Neuronal stem cell (in vitro differentiated cells): ENCODE measurements at regions not wholly inside any gene's neighbourhood (a gene's known extent, or its start where the extent isn't known, plus 50 kb on each side); places are given as distances from the start of the nearest gene placed in this dataset.
"Not testable (repeated sequence)": the region's sequence is repeated elsewhere in the genome, so short reads cannot be mapped to it uniquely, and the experiment has no call there.

ENCODE experiments used
- DNase-seq: peaks from one replicate; pipeline ENCODE4 v3.0.0-alpha.2; 2013; ENCODE audit warnings: low spot score
- H2AFZ ChIP-seq: one replicate; pipeline ENCODE4 v1.6.1; 2013; ENCODE audit warnings: mild to moderate bottlenecking, low read length, inconsistent platforms
- H2AK5ac ChIP-seq: 2 replicates; pipeline ENCODE4 v1.6.1; 2013; ENCODE audit warnings: low read depth, mild to moderate bottlenecking, inconsistent platforms, low read length, moderate library complexity, mixed read lengths
- H2BK120ac ChIP-seq: 2 replicates; pipeline ENCODE4 v1.6.1; 2013; ENCODE audit warnings: low read depth, mild to moderate bottlenecking, inconsistent platforms, low read length, moderate library complexity, mixed read lengths
- H2BK12ac ChIP-seq: one replicate; pipeline ENCODE4 v1.6.1; 2013; ENCODE audit warnings: low read length, inconsistent platforms
- H2BK15ac ChIP-seq: 2 replicates; pipeline ENCODE4 v1.6.1; 2013; ENCODE audit warnings: mild to moderate bottlenecking, low read length, inconsistent platforms, mixed read lengths
- H2BK5ac ChIP-seq: one replicate; pipeline ENCODE4 v1.6.1; 2013; ENCODE audit warnings: inconsistent platforms, mild to moderate bottlenecking, low read length, moderate library complexity
- H3K14ac ChIP-seq: one replicate; pipeline ENCODE4 v1.6.1; 2013; ENCODE audit warnings: low read length, inconsistent platforms
- H3K18ac ChIP-seq: 2 replicates; pipeline ENCODE4 v1.6.1; 2013; ENCODE audit warnings: low read length, inconsistent platforms
- H3K23ac ChIP-seq: 2 replicates; pipeline ENCODE4 v1.6.1; 2013; ENCODE audit warnings: low read depth, mild to moderate bottlenecking, mixed read lengths, low read length, inconsistent platforms; ENCODE audit not compliant: poor library complexity
- H3K27ac ChIP-seq: replicated peaks from 3 replicates; pipeline ENCODE4 v1.5.1; 2013; ENCODE audit warnings: low read length, inconsistent platforms
- H3K27me3 ChIP-seq, 3 experiments: 2 replicates each; pipeline ENCODE4 v1.6.1; 2013; ENCODE audit warnings: low read length in 3 of 3, mild to moderate bottlenecking in 2 of 3, inconsistent platforms in 1 of 3, low read depth in 1 of 3, mixed read lengths in 1 of 3, moderate library complexity in 1 of 3; ENCODE audit not compliant: control insufficient read depth in 3 of 3, insufficient read depth in 3 of 3
- H3K36me3 ChIP-seq, 2 donors: replicated peaks in 1 of 2; 2 replicates each; pipeline ENCODE4 v1.6.1; 2013; ENCODE audit warnings: low read length in 2 of 2; ENCODE audit not compliant: control insufficient read depth in 2 of 2, insufficient read depth in 2 of 2
- H3K4ac ChIP-seq: 2 replicates; pipeline ENCODE4 v1.6.1; 2013; ENCODE audit warnings: inconsistent platforms, mild to moderate bottlenecking, low read length, moderate library complexity
- H3K4me1 ChIP-seq, 2 donors: 1 replicate in 1 of 2; 2 replicates in 1 of 2; pipeline ENCODE4 v1.6.1; 2013; ENCODE audit warnings: low read length in 2 of 2, low read depth in 1 of 2; ENCODE audit not compliant: control insufficient read depth in 2 of 2, insufficient read depth in 1 of 2
- H3K4me2 ChIP-seq: one replicate; pipeline ENCODE4 v1.6.1; 2013; ENCODE audit warnings: mild to moderate bottlenecking, low read length, inconsistent platforms; ENCODE audit not compliant: insufficient read depth, poor library complexity, severe bottlenecking
- H3K4me3 ChIP-seq, 2 donors: 2 replicates each; pipeline ENCODE4 v1.5.1; 2013; ENCODE audit warnings: low read length in 2 of 2, mild to moderate bottlenecking in 2 of 2, inconsistent platforms in 1 of 2, moderate library complexity in 1 of 2
- H3K79me1 ChIP-seq: one replicate; pipeline ENCODE4 v1.6.1; 2013; ENCODE audit warnings: low read depth, mild to moderate bottlenecking, inconsistent platforms, low read length, moderate library complexity
- H3K9ac ChIP-seq: one replicate; pipeline ENCODE4 v1.6.1; 2013; ENCODE audit warnings: mild to moderate bottlenecking, low read depth, low read length, inconsistent platforms; ENCODE audit not compliant: poor library complexity
- H3K9me3 ChIP-seq, 2 donors: replicated peaks in 1 of 2; 2 replicates each; pipeline versions ENCODE3 to v1.6.1; 2013; ENCODE audit warnings: low read length in 2 of 2, mild to moderate bottlenecking in 2 of 2, inconsistent platforms in 1 of 2, low read depth in 1 of 2, mixed read lengths in 1 of 2, moderate library complexity in 1 of 2; ENCODE audit not compliant: control insufficient read depth in 2 of 2, insufficient read depth in 1 of 2
- H4K8ac ChIP-seq: one replicate; pipeline ENCODE4 v1.6.1; 2013; ENCODE audit warnings: low read depth, mild to moderate bottlenecking, inconsistent platforms, low read length, moderate library complexity
- H4K91ac ChIP-seq: one replicate; pipeline ENCODE4 v1.6.1; 2013; ENCODE audit warnings: low read length, low read depth, mild to moderate bottlenecking, inconsistent platforms; ENCODE audit not compliant: poor library complexity
- WGBS, 2 donors: extraction: QIAGEN DNeasy Blood & Tissue Kit; methylation state at CpG; one replicate each; pipeline ENCODE4 v1.1.7; 2013; ENCODE audit warnings: missing lambda C conversion rate in 2 of 2, mixed read lengths in 1 of 2; ENCODE audit not compliant: insufficient read length in 2 of 2, insufficient replicate concordance in 1 of 2; ENCODE audit errors: extremely low coverage in 2 of 2; 5-methylcytosine and 5-hydroxymethylcytosine counted together

- no peak overlapping the region for H3K9ac ChIP-seq
- H3K14ac ChIP-seq: no peak overlapping the region
- H3K4me1 ChIP-seq: no peaks in the 10 kb centered on the region
- no peak overlapping the region for H3K27ac ChIP-seq
- no peak overlapping the region for H3K4me3 ChIP-seq
- H4K8ac ChIP-seq: no peak overlapping the region
- no peaks in the 10 kb centered on the region for H3K79me1 ChIP-seq
- no peak overlapping the region for H2AK5ac ChIP-seq
- H3K4ac ChIP-seq: no peak overlapping the region
- no peak overlapping the region for H2BK5ac ChIP-seq
- no peak overlapping the region for H3K4me2 ChIP-seq
- H2BK15ac ChIP-seq: no peak overlapping the region
- no peak overlapping the region for H3K23ac ChIP-seq
- no peak overlapping the region for H2BK120ac ChIP-seq
- H3K36me3 ChIP-seq: no peaks in the 10 kb centered on the region
- no peak overlapping the region for H2AFZ ChIP-seq
- H3K9me3 ChIP-seq: no peaks in the 10 kb centered on the region
- no peak overlapping the region for H4K91ac ChIP-seq
- no CpG with 5 or more reads among the region's 2 CpGs for WGBS, 2 donors
- no peak for DNase-seq
- no peaks in the 10 kb centered on the region for H3K27me3 ChIP-seq
- no peak overlapping the region for H3K18ac ChIP-seq
- H2BK12ac ChIP-seq: no peak overlapping the region
Observed at GRCh38 chr3:20836801-20837200, 650.8 kb upstream of the SGO1 start.

DNA sequence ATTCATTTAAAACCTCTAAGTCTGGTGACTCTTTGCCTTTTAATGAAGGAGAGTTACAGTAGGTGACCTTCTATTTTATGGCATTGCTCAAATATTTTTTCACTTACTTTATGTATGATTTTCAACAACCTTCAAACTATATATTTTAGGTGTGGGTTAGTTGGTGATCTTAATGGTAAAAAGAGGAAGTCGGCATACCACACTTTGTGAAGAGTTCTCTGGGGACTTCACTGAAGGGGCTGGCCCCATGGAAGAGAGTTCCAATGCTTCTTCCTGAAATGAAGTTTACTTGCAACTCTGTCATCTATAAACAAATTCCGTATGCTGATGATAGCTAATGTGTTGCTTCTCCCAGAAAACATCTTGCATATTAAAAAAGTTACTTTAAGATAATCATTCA lies 647.0 kb upstream of the SGO1 start:
- H3K79me1 ChIP-seq: no peaks in the 10 kb centered on the region
- H4K8ac ChIP-seq: no peak overlapping the region
- H3K9ac ChIP-seq: no peak overlapping the region
- no CpG with 5 or more reads among the region's 2 CpGs for WGBS, 2 donors
- H2BK15ac ChIP-seq: no peak overlapping the region
- H2BK5ac ChIP-seq: no peak overlapping the region
- no peaks in the 10 kb centered on the region for H3K36me3 ChIP-seq
- H4K91ac ChIP-seq: no peak overlapping the region
- H2BK12ac ChIP-seq: no peak overlapping the region
- no peak overlapping the region for H2BK120ac ChIP-seq
- H3K23ac ChIP-seq: no peak overlapping the region
- H2AK5ac ChIP-seq: no peak overlapping the region
- H3K4me3 ChIP-seq: no peak overlapping the region
- no peak overlapping the region for H3K4ac ChIP-seq
- DNase-seq: no peak
- H3K4me2 ChIP-seq: no peak overlapping the region
- H2AFZ ChIP-seq: no peak overlapping the region
- H3K27ac ChIP-seq: no peak overlapping the region
- no peak overlapping the region for H3K18ac ChIP-seq
- no peaks in the 10 kb centered on the region for H3K9me3 ChIP-seq
- no peaks in the 10 kb centered on the region for H3K27me3 ChIP-seq
- no peak overlapping the region for H3K14ac ChIP-seq
- no peaks in the 10 kb centered on the region for H3K4me1 ChIP-seq

- no peak overlapping the region for H3K27ac ChIP-seq
- H3K9me3 ChIP-seq: no peaks in the 10 kb centered on the region
- H2BK5ac ChIP-seq: no peak overlapping the region
- H3K4me1 ChIP-seq: no peaks in the 10 kb centered on the region
- H3K23ac ChIP-seq: no peak overlapping the region
- no peak overlapping the region for H4K91ac ChIP-seq
- H2AFZ ChIP-seq: no peak overlapping the region
- H3K27me3 ChIP-seq: no peaks in the 10 kb centered on the region
- no peaks in the 10 kb centered on the region for H3K36me3 ChIP-seq
- no peak overlapping the region for H2BK15ac ChIP-seq
- H3K9ac ChIP-seq: no peak overlapping the region
- H3K4ac ChIP-seq: no peak overlapping the region
- H2AK5ac ChIP-seq: no peak overlapping the region
- no peaks in the 10 kb centered on the region for H3K79me1 ChIP-seq
- no peak overlapping the region for H3K4me2 ChIP-seq
- no peak overlapping the region for H2BK120ac ChIP-seq
- DNase-seq: no peak
- H2BK12ac ChIP-seq: no peak overlapping the region
- no peak overlapping the region for H3K18ac ChIP-seq
- no peak overlapping the region for H3K4me3 ChIP-seq
- H3K14ac ChIP-seq: no peak overlapping the region
- no peak overlapping the region for H4K8ac ChIP-seq
Observed at GRCh38 chr3:20822251-20822650, 636.2 kb upstream of the SGO1 start.

- H3K9ac ChIP-seq, H3K23ac ChIP-seq, H3K4me3 ChIP-seq, H2AK5ac ChIP-seq, H3K79me1 ChIP-seq, H2BK120ac ChIP-seq, H3K4me1 ChIP-seq, H2BK15ac ChIP-seq, H3K4me2 ChIP-seq, H3K27ac ChIP-seq, H2BK12ac ChIP-seq, H4K8ac ChIP-seq, H4K91ac ChIP-seq, H3K9me3 ChIP-seq, H3K18ac ChIP-seq, H3K14ac ChIP-seq, H2BK5ac ChIP-seq, H2AFZ ChIP-seq, H3K36me3 ChIP-seq, H3K27me3 ChIP-seq, DNase-seq, H3K4ac ChIP-seq: not testable (repeated sequence)
- no CpG with 5 or more reads among the region's 9 CpGs for WGBS, 2 donors
Observed at GRCh38 chr3:20820872-20821271, 634.9 kb upstream of the SGO1 start.
